ENCODE measurements at regions not wholly inside any gene's neighbourhood (a gene's known extent, or its start where the extent isn't known, plus 50 kb on each side); places are given as distances from the start of the nearest gene placed in this dataset.
A peak's percentile ranks its signal among the peaks of the same experiment; 100 is the strongest.

GRCh38 chr15:91488452-91488851, 365.1 kb upstream of the SLCO3A1 start:
- Histone ChIP-seq H3K36me3 (ENCODE audit: insufficient read depth, low read length) (no peaks in the 10 kb centered on the region), H3K4me1 (ENCODE audit: insufficient read depth, low read length) (peaks cover 17% of the 10 kb centered on the region), H3K27ac (ENCODE audit: low read depth in 1 of 2, low read length in 2 of 2) (no peak overlapping the region), H3K27me3 (ENCODE audit: control insufficient read depth in 1 of 2, insufficient read depth in 2 of 2, low read length in 2 of 2) (no peaks in the 10 kb centered on the region), H3K9me3 (ENCODE audit: control insufficient read depth in 1 of 2, insufficient read depth in 1 of 2, low read length in 2 of 2) (peaks cover 0 to 4% of the 10 kb centered on the region in 2 experiments), H3K4me3 (ENCODE audit: low read length) (no peak overlapping the region)
- CTCF ChIA-PET = no interaction called here
- Mint-ChIP-seq H3K9me3 (no peaks in the 10 kb centered on the region), H3K4me1 (ENCODE audit: low read depth) (peaks cover 21% of the 10 kb centered on the region), H3K36me3 (ENCODE audit: low read depth) (no peaks in the 10 kb centered on the region), H3K27me3 (no peaks in the 10 kb centered on the region), H3K27ac (no peak overlapping the region), H3K4me3 (no peak overlapping the region)
- TF ChIP-seq CTCF (IDR thresholded peaks at IDR 0.05) = no peak
- DNase-seq (no peak), ATAC-seq (ENCODE audit: poor library complexity) (no peak)
- intact Hi-C loops (cut with DNase I, micrococcal nuclease) = no loop called here
- POLR2A ChIA-PET = no interaction called here

- H3K36me3 Mint-ChIP-seq (ENCODE audit: low read depth) = no peaks in the 10 kb centered on the region
- no peaks in the 10 kb centered on the region for H3K27me3 Mint-ChIP-seq
- Histone ChIP-seq H3K36me3 (ENCODE audit: insufficient read depth, low read length) (no peaks in the 10 kb centered on the region), H3K4me3 (ENCODE audit: low read length) (no peak overlapping the region), H3K27ac (ENCODE audit: low read depth in 1 of 2, low read length in 2 of 2) (no peak overlapping the region), H3K4me1 (ENCODE audit: insufficient read depth, low read length) (peaks cover 8% of the 10 kb centered on the region), H3K9me3 (ENCODE audit: control insufficient read depth in 1 of 2, insufficient read depth in 1 of 2, low read length in 2 of 2) (peaks cover 0 to 4% of the 10 kb centered on the region in 2 experiments), H3K27me3 (ENCODE audit: control insufficient read depth in 1 of 2, insufficient read depth in 2 of 2, low read length in 2 of 2) (no peaks in the 10 kb centered on the region)
- CTCF ChIA-PET = no interaction called here
- no peak for TF ChIP-seq CTCF (IDR thresholded peaks at IDR 0.05)
- H3K27ac Mint-ChIP-seq = no peak overlapping the region
- H3K4me3 Mint-ChIP-seq = no peak overlapping the region
- intact Hi-C loops (cut with DNase I, micrococcal nuclease) = no loop called here
- no peak for DNase-seq
- H3K9me3 Mint-ChIP-seq = no peaks in the 10 kb centered on the region
- ATAC-seq (ENCODE audit: poor library complexity) = no peak
- H3K4me1 Mint-ChIP-seq (ENCODE audit: low read depth) = peaks cover 3% of the 10 kb centered on the region
- POLR2A ChIA-PET = no interaction called here
Measured at GRCh38 chr15:91490211-91490610, 363.3 kb upstream of the SLCO3A1 start.

DNA sequence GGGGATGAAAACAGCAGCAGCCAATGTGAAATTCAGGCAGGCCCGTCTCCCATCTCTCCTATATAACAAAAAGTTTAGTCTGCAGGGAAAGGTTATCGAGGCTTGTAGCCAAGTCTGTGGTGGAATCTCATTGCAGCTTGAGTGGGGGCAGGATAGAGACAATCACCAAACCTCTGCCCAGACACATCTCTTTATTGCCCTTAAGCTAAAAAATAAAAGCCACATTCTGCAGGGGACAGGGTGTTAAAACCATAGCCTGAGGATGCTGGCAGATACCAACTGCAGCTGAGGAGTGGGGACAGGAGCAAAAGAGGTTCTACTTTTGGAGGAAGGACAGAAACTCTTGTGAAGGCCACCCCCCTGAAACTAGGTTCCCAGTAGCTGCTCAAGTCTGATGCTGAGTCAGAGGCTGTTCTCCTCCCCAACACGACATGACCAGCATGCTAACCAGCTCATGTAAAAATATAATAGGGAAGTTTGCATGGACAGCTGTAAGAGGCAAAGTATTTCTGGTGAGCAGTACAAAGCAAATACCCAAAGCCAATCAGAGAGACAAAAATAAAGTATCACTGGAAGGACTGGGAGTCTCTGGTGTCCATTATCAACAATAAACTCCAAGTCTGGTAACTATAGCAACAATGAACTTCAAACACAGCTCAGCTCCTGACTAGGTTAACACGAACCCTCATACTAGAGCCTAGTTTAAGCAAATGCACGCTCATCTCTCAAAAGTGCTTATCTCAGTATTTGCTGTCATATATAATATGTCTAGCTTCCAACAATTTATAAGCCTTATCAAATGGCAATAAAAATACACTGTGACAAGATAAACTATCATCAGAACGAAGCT, 362.2 kb upstream of the SLCO3A1 start:
- Histone ChIP-seq H3K36me3 (ENCODE audit: insufficient read depth, low read length) (no peaks in the 10 kb centered on the region), H3K9me3 (ENCODE audit: control insufficient read depth in 1 of 2, insufficient read depth in 1 of 2, low read length in 2 of 2) (peaks cover 0 to 4% of the 10 kb centered on the region in 2 experiments), H3K27ac (ENCODE audit: low read depth in 1 of 2, low read length in 2 of 2) (no peak overlapping the region), H3K27me3 (ENCODE audit: control insufficient read depth in 1 of 2, insufficient read depth in 2 of 2, low read length in 2 of 2) (no peaks in the 10 kb centered on the region), H3K4me1 (ENCODE audit: insufficient read depth, low read length) (peaks cover 8% of the 10 kb centered on the region), H3K4me3 (ENCODE audit: low read length) (no peak overlapping the region)
- Mint-ChIP-seq H3K4me1 (ENCODE audit: low read depth) (no peaks in the 10 kb centered on the region), H3K27ac (no peak overlapping the region), H3K4me3 (no peak overlapping the region), H3K27me3 (no peaks in the 10 kb centered on the region), H3K9me3 (no peaks in the 10 kb centered on the region), H3K36me3 (ENCODE audit: low read depth) (no peaks in the 10 kb centered on the region)
- DNase-seq = peak in 2 of 14 experiments; percentile 14 to 73
- POLR2A ChIA-PET = no interaction called here
- intact Hi-C loops (cut with DNase I, micrococcal nuclease) = no loop called here
- CTCF ChIA-PET = no interaction called here
- TF ChIP-seq CTCF (IDR thresholded peaks at IDR 0.05) = no peak
- no peak for ATAC-seq (ENCODE audit: poor library complexity)

Measured in CD4-positive, alpha-beta T cell (primary cell).